ENCODE measurements at regions not wholly inside any gene's neighbourhood (a gene's known extent, or its start where the extent isn't known, plus 50 kb on each side); places are given as distances from the start of the nearest gene placed in this dataset.

GRCh38 chr18:43414006-43414405 is 136.7 kb upstream of the SYT4 start:
- no peaks in the 10 kb centered on the region for H3K4me1 ChIP-seq
- no peak overlapping the region for H3K4me3 ChIP-seq
- no peak for TF ChIP-seq POLR2A (IDR thresholded peaks at IDR 0.05)
- no peak for TF ChIP-seq POLR2AphosphoS5 (IDR thresholded peaks at IDR 0.05)
- no peak for TF ChIP-seq EP300 (IDR thresholded peaks at IDR 0.05; ENCODE audit: low read depth)
- TF ChIP-seq CTCF (IDR thresholded peaks at IDR 0.05), result no peak
- H3K27me3 ChIP-seq, result no peaks in the 10 kb centered on the region
- no peaks in the 10 kb centered on the region for H3K9me3 ChIP-seq
- intact Hi-C loops (cut with DNase I; ENCODE audit: low total_unique reads) (no loop called here), in situ Hi-C loops (cut with MboI; ENCODE audit: low pct_ligation_motif_present in 1 of 4, low pct_unique_long_range_greater_than_20kb in 1 of 4, low sequenced_read_pairs in 3 of 4) (no loop called here)
- WGBS, 2 donors (ENCODE audit: low coverage in 1 of 2), result 39% methylated on average over 6 of the region's 6 CpGs
- H3K36me3 ChIP-seq, result no peaks in the 10 kb centered on the region
- no peak overlapping the region for H3K27ac ChIP-seq
- DNase-seq, result no peak

- TF ChIP-seq CTCF (IDR thresholded peaks at IDR 0.05) (no peak), POLR2A (IDR thresholded peaks at IDR 0.05) (no peak), POLR2AphosphoS5 (IDR thresholded peaks at IDR 0.05) (no peak), EP300 (IDR thresholded peaks at IDR 0.05; ENCODE audit: low read depth) (no peak)
- in situ Hi-C loops (cut with MboI; ENCODE audit: low pct_ligation_motif_present in 1 of 4, low pct_unique_long_range_greater_than_20kb in 1 of 4, low sequenced_read_pairs in 3 of 4), result no loop called here
- intact Hi-C loops (cut with DNase I; ENCODE audit: low total_unique reads), result no loop called here
- Histone ChIP-seq H3K4me3 (no peak overlapping the region), H3K4me1 (no peaks in the 10 kb centered on the region), H3K9me3 (no peaks in the 10 kb centered on the region), H3K36me3 (no peaks in the 10 kb centered on the region), H3K27ac (no peak overlapping the region), H3K27me3 (no peaks in the 10 kb centered on the region)
- DNase-seq, result no peak
These were observed 142.8 kb upstream of the SYT4 start for GRCh38 chr18:43420091-43420490.

- no peak for TF ChIP-seq POLR2AphosphoS5 (IDR thresholded peaks at IDR 0.05)
- TF ChIP-seq CTCF (IDR thresholded peaks at IDR 0.05), result no peak
- TF ChIP-seq POLR2A (IDR thresholded peaks at IDR 0.05), result no peak
- no peak for TF ChIP-seq EP300 (IDR thresholded peaks at IDR 0.05; ENCODE audit: low read depth)
- Histone ChIP-seq H3K9me3 (no peaks in the 10 kb centered on the region), H3K27ac (no peak overlapping the region), H3K4me3 (no peak overlapping the region), H3K4me1 (no peaks in the 10 kb centered on the region), H3K36me3 (no peaks in the 10 kb centered on the region), H3K27me3 (no peaks in the 10 kb centered on the region)
- no peak for DNase-seq
- 50 to 63% methylated on average over 2 of the region's 2 CpGs for WGBS, 2 donors (ENCODE audit: low coverage in 1 of 2)
- intact Hi-C loops (cut with DNase I; ENCODE audit: low total_unique reads) (no loop called here), in situ Hi-C loops (cut with MboI; ENCODE audit: low pct_ligation_motif_present in 1 of 4, low pct_unique_long_range_greater_than_20kb in 1 of 4, low sequenced_read_pairs in 3 of 4) (no loop called here)
These were observed 143.7 kb upstream of the SYT4 start for GRCh38 chr18:43420950-43421349.

GRCh38 chr18:43422518-43422917 is 145.2 kb upstream of the SYT4 start:
- no peaks in the 10 kb centered on the region for H3K4me1 ChIP-seq
- no peak for DNase-seq
- TF ChIP-seq POLR2A (IDR thresholded peaks at IDR 0.05) (no peak), POLR2AphosphoS5 (IDR thresholded peaks at IDR 0.05) (no peak), CTCF (IDR thresholded peaks at IDR 0.05) (no peak), EP300 (IDR thresholded peaks at IDR 0.05; ENCODE audit: low read depth) (no peak)

More at GRCh38 chr18:43422518-43422917, 145.2 kb upstream of the SYT4 start:
- in situ Hi-C loops (cut with MboI; ENCODE audit: low pct_ligation_motif_present in 1 of 4, low pct_unique_long_range_greater_than_20kb in 1 of 4, low sequenced_read_pairs in 3 of 4) (no loop called here), intact Hi-C loops (cut with DNase I; ENCODE audit: low total_unique reads) (no loop called here)
- Histone ChIP-seq H3K27me3 (no peaks in the 10 kb centered on the region), H3K36me3 (no peaks in the 10 kb centered on the region), H3K9me3 (no peaks in the 10 kb centered on the region), H3K4me3 (no peak overlapping the region), H3K27ac (no peak overlapping the region)
- WGBS, 2 donors (ENCODE audit: low coverage in 1 of 2), result 36 to 48% methylated on average over 3 to 4 of the region's 4 CpGs

Measured in transverse colon (tissue), 4 donors.